Ascending aorta (tissue), 2 donors: ENCODE measurements at regions not wholly inside any gene's neighbourhood (a gene's known extent, or its start where the extent isn't known, plus 50 kb on each side); places are given as distances from the start of the nearest gene placed in this dataset.

Source experiments
- DNase-seq, 2 donors: peaks; one replicate each; pipeline ENCODE4 v3.0.0-alpha.2; 2019; ENCODE audit warnings: low spot score in 2 of 2
- H3K27ac ChIP-seq, 2 donors: fragments of 200-600 bp; sonication (generic); one replicate each; pipeline ENCODE4 v1.5.1; 2016 to 2017; ENCODE audit warnings: mild to moderate bottlenecking in 1 of 2
- H3K27me3 ChIP-seq: fragments of 200-600 bp; sonication (generic); one replicate; pipeline ENCODE4 v1.5.1; 2017
- H3K36me3 ChIP-seq, 2 donors: fragments of 200-600 bp; sonication (generic); one replicate each; pipeline ENCODE4 v1.5.1; 2016
- H3K4me1 ChIP-seq, 2 donors: fragments of 200-600 bp; sonication (generic); one replicate each; pipeline ENCODE4 v1.5.1; 2016 to 2017; ENCODE audit warnings: mild to moderate bottlenecking in 1 of 2
- H3K4me3 ChIP-seq, 2 donors: fragments of 200-600 bp; sonication (generic); one replicate each; pipeline ENCODE4 v1.5.1; 2016 to 2017; ENCODE audit warnings: mild to moderate bottlenecking in 1 of 2
- H3K9me3 ChIP-seq, 2 donors: fragments of 200-600 bp; sonication (generic); one replicate each; pipeline ENCODE4 v1.5.1; 2016
- intact Hi-C: fragments of 100-400 bp; cut with DNase I; formaldehyde crosslinking; loops from one replicate; pipeline ENCODE4 v1.15.1; 2023
- TF ChIP-seq, protein P1 (sequence below), 3 experiments: fragments of 200-600 bp in 2 of 3; fragments of 450-650 bp in 1 of 3; sonication (generic) in 2 of 3; IDR thresholded peaks; one replicate each; pipeline ENCODE4 v1.5.1; 2016 to 2019; ENCODE audit warnings: antibody characterized with exemption in 3 of 3, mild to moderate bottlenecking in 1 of 3, moderate library complexity in 1 of 3

DNA sequence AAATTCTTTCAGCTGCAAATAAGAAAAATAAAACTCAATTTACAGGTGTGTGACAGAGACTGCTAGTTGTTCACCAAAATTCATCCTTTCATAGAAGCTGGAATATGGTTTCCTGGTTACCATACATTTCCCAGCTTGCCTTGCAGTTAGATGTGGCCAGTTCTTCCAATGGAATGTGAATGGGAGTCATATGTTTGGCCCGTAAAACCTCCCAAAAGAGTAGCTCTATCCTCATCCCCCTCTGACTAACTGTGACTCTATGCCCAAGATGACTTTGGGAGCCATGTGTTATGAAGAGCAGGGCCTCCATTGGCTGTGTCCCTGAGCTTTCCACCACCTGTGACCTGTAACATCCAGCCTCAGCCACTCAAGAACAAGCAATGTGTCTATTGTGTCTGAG, 90.6 kb upstream of the NGF start:
- Histone ChIP-seq H3K9me3 (no peaks in the 10 kb centered on the region), H3K27ac (peak overlapping the region in 1 of 2 donors; percentile 22), H3K4me3 (no peak overlapping the region), H3K27me3 (no peaks in the 10 kb centered on the region), H3K36me3 (no peaks in the 10 kb centered on the region), H3K4me1 (peaks cover 0 to 13% of the 10 kb centered on the region in 2 donors)
- DNase-seq, result no peak
- intact Hi-C loops, result loop anchor here (5.0 kb wide), 3 partner anchors 91 to 361 kb away; partner anchors contain the start of gene NGF
- TF ChIP-seq, protein P1, sequence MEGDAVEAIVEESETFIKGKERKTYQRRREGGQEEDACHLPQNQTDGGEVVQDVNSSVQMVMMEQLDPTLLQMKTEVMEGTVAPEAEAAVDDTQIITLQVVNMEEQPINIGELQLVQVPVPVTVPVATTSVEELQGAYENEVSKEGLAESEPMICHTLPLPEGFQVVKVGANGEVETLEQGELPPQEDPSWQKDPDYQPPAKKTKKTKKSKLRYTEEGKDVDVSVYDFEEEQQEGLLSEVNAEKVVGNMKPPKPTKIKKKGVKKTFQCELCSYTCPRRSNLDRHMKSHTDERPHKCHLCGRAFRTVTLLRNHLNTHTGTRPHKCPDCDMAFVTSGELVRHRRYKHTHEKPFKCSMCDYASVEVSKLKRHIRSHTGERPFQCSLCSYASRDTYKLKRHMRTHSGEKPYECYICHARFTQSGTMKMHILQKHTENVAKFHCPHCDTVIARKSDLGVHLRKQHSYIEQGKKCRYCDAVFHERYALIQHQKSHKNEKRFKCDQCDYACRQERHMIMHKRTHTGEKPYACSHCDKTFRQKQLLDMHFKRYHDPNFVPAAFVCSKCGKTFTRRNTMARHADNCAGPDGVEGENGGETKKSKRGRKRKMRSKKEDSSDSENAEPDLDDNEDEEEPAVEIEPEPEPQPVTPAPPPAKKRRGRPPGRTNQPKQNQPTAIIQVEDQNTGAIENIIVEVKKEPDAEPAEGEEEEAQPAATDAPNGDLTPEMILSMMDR (IDR thresholded peaks at IDR 0.05), result no peak

DNA sequence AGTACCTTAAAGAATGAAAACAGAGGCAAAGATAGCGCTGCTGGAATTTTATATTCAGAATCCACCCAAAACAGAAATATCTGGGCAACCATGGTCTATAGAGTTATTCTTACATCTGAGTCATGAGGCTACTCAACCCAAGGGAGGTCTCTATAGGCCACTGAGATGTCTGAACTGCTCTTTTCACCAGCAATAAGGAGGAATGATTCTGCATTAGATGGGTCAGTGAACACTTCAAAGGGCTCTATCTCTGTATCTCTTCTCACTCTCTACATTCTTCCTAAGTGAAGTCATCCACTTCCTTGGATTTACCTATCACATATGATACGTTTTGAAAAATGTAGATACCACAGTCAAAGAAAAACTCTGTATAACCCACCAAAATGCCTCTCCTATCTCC, 90.2 kb upstream of the NGF start:
- Histone ChIP-seq H3K27me3 (no peaks in the 10 kb centered on the region), H3K36me3 (no peaks in the 10 kb centered on the region), H3K27ac (peak overlapping the region in 1 of 2 donors; percentile 12), H3K9me3 (no peaks in the 10 kb centered on the region), H3K4me3 (no peak overlapping the region), H3K4me1 (peaks cover 0 to 13% of the 10 kb centered on the region in 2 donors)
- intact Hi-C loops, result loop anchor here (5.0 kb wide), 3 partner anchors 91 to 361 kb away; partner anchors contain the start of gene NGF
- no peak for DNase-seq
- TF ChIP-seq, protein P1 (IDR thresholded peaks at IDR 0.05), result no peak

DNA sequence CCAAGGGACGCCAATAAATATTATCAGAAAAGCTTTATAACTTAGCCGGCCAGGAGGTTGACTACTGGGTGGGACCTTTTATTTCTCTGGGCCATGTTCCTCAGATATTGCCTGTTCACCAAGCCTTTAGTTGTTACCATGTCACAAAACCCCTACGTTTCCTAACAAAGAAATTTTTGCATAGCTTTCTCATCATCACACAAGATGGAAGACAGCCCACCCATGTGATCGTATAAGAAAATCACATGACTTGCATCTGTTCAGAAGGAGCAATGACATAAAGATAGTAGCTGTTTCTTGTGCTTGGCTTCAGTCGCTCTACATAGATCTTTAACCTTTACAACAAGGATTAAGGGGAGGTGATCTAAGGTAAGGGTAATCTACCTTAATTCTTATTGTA, 88.9 kb upstream of the NGF start:
- peak overlapping the region; percentile 77 to 79 for H3K27ac ChIP-seq
- intact Hi-C loops, result loop anchor here (2.0 to 5.0 kb wide), 4 partner anchors 90 to 360 kb away; partner anchors contain the start of gene NGF
- peaks cover 0 to 13% of the 10 kb centered on the region in 2 donors for H3K4me1 ChIP-seq
- H3K36me3 ChIP-seq, result no peaks in the 10 kb centered on the region
- TF ChIP-seq, protein P1 (IDR thresholded peaks at IDR 0.05), result no peak
- H3K4me3 ChIP-seq, result no peak overlapping the region
- H3K27me3 ChIP-seq, result no peaks in the 10 kb centered on the region
- H3K9me3 ChIP-seq, result no peaks in the 10 kb centered on the region
- no peak for DNase-seq

DNA sequence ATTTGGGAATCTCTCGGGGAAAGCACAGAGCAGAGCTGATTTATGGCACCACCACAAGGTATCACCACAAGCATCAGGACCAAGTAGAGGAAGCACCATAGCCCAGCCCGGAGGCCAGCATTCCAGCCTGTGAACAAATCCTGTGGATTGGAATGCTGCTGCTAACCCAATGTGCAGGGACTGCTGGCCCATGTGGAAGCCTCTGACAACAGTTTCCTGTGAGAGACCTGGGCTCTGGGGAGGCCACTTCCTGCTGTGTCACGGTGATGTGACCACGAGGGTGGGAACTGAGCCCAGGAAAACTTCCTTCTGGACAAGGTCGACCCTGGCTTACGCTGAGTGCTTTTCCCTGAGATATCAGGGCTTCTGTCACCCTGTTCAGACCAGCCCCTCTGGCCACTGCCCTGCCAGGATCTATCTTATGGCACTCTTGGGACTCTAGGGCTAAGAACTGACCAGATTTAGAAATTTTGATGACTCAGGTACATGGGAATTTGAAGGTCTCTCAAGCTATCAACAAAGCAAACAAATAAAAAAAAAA, 88.3 kb upstream of the NGF start:
- intact Hi-C loops, result loop anchor here (2.0 to 5.0 kb wide), 4 partner anchors 89 to 359 kb away; partner anchors contain the start of gene NGF
- peaks cover 0 to 13% of the 10 kb centered on the region in 2 donors for H3K4me1 ChIP-seq
- no peaks in the 10 kb centered on the region for H3K9me3 ChIP-seq
- H3K27me3 ChIP-seq, result no peaks in the 10 kb centered on the region
- TF ChIP-seq, protein P1 (IDR thresholded peaks at IDR 0.05), result no peak
- H3K36me3 ChIP-seq, result no peaks in the 10 kb centered on the region
- peak overlapping the region; percentile 77 to 79 for H3K27ac ChIP-seq
- peak; percentile 38 to 91 for DNase-seq
- H3K4me3 ChIP-seq, result no peak overlapping the region

DNA sequence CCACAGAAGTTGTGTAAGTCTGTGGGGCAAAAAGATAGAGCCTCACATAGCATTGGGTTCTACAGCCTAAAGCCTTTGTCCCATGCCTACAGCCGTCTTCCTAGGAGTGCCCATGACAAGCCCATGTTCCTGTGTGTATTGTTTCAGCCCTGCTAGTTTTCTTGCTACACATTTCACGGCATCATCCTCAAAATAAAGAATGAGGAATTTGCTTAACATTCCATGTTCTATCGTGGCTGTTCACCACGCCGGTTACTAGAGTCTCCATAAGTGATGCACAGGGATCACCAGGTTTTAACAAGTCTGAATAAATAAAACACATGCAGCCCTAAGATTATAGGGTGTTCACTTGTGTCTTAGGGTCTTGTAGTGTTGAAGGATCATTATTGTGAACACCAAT, 87.4 kb upstream of the NGF start:
- DNase-seq, result no peak
- no peaks in the 10 kb centered on the region for H3K27me3 ChIP-seq
- no peak overlapping the region for H3K4me3 ChIP-seq
- no peaks in the 10 kb centered on the region for H3K9me3 ChIP-seq
- intact Hi-C loops, result loop anchor here (5.0 kb wide), 3 partner anchors 88 to 358 kb away; partner anchors contain the start of gene NGF
- H3K36me3 ChIP-seq, result no peaks in the 10 kb centered on the region
- H3K27ac ChIP-seq, result peak overlapping the region; percentile 77 to 79
- TF ChIP-seq, protein P1 (IDR thresholded peaks at IDR 0.05), result no peak
- H3K4me1 ChIP-seq, result peaks cover 0 to 13% of the 10 kb centered on the region in 2 donors
